Panc1 (cell line): ENCODE measurements at regions not wholly inside any gene's neighbourhood (a gene's known extent, or its start where the extent isn't known, plus 50 kb on each side); places are given as distances from the start of the nearest gene placed in this dataset.
"Not testable (repeated sequence)": the region's sequence is repeated elsewhere in the genome, so short reads cannot be mapped to it uniquely, and the experiment has no call there.

ENCODE experiments used
- CTCF ChIP-seq: fragments of 450-650 bp; IDR thresholded peaks from 2 replicates; pipeline ENCODE4 v1.5.1; 2017; ENCODE audit warnings: mild to moderate bottlenecking
- POLR2AphosphoS5 ChIP-seq: IDR thresholded peaks from 2 replicates; pipeline ENCODE4 v1.6.1; 2012; ENCODE audit warnings: mild to moderate bottlenecking, low read depth, low read length, moderate library complexity

- not testable (repeated sequence) for TF ChIP-seq CTCF, POLR2AphosphoS5
Measured at GRCh38 chr6:134659885-134660284, 290.0 kb downstream of the ALDH8A1 start.
